GM12872 (cell line): ENCODE measurements at regions not wholly inside any gene's neighbourhood (a gene's known extent, or its start where the extent isn't known, plus 50 kb on each side); places are given as distances from the start of the nearest gene placed in this dataset.

Experiments
- TF ChIP-seq, protein P1 (sequence below): IDR thresholded peaks from 3 replicates; pipeline ENCODE4 v1.5.1; 2011; ENCODE audit warnings: low read depth, mild to moderate bottlenecking, low read length, moderate library complexity; ENCODE audit not compliant: insufficient read depth

DNA sequence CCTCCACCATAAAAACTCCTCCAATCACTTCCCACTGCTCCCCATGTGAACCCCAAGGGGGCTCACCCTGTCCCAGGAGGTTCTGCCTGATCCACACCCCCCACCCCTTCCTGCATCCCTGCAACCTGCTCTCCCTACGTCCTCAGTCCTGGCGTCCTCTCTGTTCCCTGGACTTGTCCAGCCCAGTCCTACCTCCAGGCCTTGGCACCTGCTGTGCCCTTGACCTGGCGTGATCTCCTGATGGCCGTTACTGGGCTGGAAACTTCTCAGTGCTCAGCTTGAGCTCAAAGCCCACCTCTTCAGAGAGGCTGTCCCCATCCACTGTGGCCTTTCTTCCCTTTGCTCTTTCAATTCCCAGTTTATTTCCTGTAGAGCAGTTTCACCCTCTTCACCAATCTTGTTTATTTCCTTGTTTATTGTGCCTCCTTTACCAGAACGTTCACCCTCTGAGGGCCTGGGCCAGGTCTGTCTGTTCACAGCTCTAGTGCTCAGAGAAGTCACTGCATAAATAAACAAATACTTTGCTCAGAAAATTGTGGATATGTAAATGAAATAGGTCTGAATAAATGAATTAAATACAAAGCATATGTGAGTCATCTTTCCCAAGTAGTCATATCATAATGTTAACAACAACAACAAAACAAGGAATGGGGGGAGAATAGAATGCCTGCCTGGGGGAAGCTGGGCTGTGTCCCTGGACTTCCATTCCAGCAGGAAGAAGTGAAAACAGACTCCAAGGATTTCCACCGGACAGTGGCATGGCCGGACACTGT, 175.7 kb upstream of the SULF2 start:
- TF ChIP-seq, protein P1, sequence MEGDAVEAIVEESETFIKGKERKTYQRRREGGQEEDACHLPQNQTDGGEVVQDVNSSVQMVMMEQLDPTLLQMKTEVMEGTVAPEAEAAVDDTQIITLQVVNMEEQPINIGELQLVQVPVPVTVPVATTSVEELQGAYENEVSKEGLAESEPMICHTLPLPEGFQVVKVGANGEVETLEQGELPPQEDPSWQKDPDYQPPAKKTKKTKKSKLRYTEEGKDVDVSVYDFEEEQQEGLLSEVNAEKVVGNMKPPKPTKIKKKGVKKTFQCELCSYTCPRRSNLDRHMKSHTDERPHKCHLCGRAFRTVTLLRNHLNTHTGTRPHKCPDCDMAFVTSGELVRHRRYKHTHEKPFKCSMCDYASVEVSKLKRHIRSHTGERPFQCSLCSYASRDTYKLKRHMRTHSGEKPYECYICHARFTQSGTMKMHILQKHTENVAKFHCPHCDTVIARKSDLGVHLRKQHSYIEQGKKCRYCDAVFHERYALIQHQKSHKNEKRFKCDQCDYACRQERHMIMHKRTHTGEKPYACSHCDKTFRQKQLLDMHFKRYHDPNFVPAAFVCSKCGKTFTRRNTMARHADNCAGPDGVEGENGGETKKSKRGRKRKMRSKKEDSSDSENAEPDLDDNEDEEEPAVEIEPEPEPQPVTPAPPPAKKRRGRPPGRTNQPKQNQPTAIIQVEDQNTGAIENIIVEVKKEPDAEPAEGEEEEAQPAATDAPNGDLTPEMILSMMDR, result no peak

DNA sequence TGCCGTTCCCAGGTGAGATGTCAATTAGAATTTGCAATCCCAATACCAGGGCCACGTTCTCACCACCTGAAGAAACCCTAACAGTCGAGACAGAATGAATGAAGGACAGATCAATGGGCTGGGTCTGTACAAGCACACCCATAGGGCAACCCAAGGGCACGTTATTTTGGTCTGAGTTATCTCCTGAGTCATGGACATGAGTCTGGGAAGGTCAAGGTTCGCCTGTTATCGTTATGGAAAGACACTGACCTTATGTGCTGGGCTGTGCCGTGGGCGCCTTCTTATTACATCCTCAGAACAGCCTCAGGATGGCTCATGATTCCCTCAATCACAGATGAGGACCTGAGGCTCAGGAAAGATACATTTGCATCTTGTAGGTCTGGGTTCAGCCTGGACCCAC, 175.0 kb upstream of the SULF2 start:
- TF ChIP-seq, protein P1, result no peak

DNA sequence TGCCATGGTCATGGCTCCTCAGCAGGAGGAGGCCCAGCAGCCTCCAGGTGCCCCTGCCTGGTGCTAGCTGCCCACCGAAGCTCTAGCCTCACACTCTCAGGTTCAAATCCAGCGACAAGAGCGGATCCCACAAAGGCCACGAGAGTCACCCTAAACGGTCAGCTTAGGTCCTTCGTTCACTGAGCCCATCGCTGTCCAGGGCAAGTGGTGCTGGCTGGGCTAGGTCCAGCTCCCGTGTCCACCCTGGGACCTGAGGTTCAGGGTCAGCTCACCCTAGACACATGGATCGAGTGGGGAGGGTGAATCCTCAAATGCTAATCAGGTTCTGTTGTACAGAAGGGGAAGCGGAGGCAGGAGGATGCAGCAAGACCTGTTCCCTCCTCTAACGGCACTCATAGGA, 171.9 kb upstream of the SULF2 start:
- TF ChIP-seq, protein P1, result no peak

DNA sequence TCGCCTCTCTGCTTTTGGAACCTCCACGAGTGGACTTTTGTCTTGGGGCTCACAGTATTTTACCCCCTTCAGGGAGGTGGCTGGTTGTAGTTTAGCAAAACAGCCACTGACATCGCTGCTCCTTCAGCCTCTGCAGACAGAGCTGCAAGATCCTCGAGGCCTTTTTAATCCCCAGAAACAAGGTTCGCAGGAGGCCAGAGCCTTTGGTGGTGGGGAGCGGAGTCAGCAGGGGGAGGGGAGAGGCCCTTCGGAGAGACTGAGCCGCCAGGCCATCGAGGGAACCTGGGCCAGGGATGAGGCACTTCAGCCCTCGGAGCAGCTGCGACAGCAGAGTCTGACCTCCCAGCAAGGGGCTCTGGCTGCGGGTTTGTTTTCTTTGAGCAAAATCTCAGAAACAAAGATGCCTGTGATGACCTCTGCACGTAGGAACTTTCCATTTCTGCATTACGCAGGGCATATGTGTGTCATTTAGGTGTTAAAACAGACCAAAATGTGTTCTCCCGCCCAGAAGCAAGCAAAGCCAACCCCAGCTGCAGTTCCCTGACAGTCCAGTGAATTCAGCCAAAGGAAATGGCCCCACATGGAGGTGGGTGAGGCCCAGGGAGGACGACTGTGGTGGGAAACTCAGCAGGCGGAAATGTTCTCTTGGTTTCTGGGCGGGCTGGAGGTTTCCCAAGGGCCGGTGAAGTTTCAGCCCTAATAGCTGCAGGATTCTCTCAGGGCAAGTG, 171.2 kb upstream of the SULF2 start:
- TF ChIP-seq, protein P1, result no peak

DNA sequence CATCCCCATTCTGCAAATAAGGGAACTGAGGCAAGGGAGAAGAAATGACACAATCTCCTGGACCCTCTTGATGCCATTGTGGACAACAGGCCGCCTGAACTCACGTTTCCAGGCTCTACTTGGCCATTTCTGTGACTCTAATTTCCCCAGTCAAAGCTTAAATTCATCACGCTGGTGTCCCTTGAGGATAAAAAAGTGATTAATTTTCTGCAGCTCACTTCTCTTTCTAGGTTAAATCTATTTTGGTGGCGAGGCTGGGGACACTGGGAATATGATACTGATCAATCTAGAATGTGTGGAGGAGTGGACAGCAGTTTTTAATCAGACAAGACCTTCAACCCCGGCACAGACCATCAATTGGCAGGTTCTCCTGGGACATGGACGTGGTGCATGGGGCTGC, 168.2 kb upstream of the SULF2 start:
- TF ChIP-seq, protein P1, result no peak

DNA sequence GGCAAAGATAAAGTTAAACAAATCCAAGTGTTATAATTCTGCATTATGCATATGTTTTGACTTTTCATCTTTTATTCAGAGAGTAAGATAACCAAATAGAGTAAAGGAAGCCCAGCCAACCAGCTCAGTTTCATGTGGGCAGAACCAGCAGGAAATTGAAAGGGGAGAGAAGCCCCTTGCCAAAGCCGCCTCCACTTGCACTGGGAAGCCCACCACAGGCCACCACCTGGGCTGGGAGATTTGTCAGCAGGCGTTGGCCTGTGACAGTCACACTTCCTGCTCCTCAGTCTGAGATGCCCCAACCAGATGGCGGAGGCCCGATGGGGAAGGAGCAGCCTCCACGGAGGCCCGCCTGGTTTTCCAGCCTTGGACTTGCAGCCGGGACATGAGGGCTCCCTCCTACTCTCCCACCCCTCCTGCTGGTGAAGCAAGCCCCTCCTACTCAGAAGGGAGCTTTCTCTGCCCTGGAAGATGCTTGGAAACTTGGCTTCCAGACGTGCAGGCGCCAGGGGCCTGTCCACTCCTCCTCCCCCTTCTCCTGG, 166.8 kb upstream of the SULF2 start:
- TF ChIP-seq, protein P1, result no peak

DNA sequence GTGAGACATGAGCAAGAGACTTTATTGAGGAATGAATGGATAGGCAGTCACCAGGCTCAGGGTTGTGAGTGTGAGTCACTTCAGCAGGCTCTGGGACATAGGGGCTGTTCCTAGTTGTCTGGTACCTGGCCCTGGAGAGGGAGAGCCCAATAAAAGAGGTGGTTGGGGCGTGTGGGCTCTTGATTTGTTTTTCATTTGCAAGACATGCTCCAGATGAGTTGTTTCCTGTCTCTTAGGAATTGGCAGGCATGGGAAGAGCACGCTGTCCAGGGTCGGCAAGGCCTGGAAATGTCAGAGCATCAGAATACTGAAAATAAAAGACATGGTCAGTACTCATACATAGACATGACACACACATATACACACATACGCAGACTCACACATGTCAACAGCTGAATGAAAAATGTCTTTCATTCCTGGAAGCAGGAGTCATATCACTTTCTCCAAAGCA, 166.3 kb upstream of the SULF2 start:
- TF ChIP-seq, protein P1, result no peak
